H1 (cell line): ENCODE measurements at regions not wholly inside any gene's neighbourhood (a gene's known extent, or its start where the extent isn't known, plus 50 kb on each side); places are given as distances from the start of the nearest gene placed in this dataset.

Experiments
- USF2 ChIP-seq: IDR thresholded peaks from 2 replicates; pipeline ENCODE4 v1.6.1; 2011; ENCODE audit warnings: low read length, improper control_type of control experiment
- ZNF274 ChIP-seq: IDR thresholded peaks from 2 replicates; pipeline ENCODE4 v1.7.0; 2012; ENCODE audit warnings: low read length, borderline replicate concordance; ENCODE audit errors: extremely low read depth

- TF ChIP-seq USF2 (no peak), ZNF274 (no peak)
Measured at GRCh38 chr6:45717027-45717426, 298.6 kb downstream of the CLIC5 start (continued).
